GM12878 (cell line): ENCODE measurements at regions not wholly inside any gene's neighbourhood (a gene's known extent, or its start where the extent isn't known, plus 50 kb on each side); places are given as distances from the start of the nearest gene placed in this dataset.

Experiments used
- ATAC-seq: fragments of 200-7000 bp; cut with Tn5 transposase; 3 replicates; pipeline ENCODE4 v1.9.1; 2020; ENCODE audit warnings: mild to moderate bottlenecking, moderate library complexity
- BruUV-seq: library from RNA; stranded (reverse); fragments of 400-500 nt; replicated peaks from 2 replicates; lab custom pipeline; 2021; lab: Mats Ljungman, UMichigan
- CTCF ChIA-PET: fragments of 300-600 bp; sonication (Branson Sonifier 250); formaldehyde crosslinking; extraction: SDS; loops from one replicate; lab custom pipeline; 2021; ENCODE audit warnings: inconsistent platforms; lab: Yijun Ruan, JAX
- POLR2A ChIA-PET: fragments of 350-600 bp; formaldehyde crosslinking; extraction: SDS; loops from one replicate; lab custom pipeline; 2021; ENCODE audit warnings: inconsistent platforms; lab: Charles Lee
- RAD21 ChIA-PET: fragments of 300-600 bp; sonication (Branson Sonifier 250); formaldehyde crosslinking; loops from one replicate; lab custom pipeline; 2023; ENCODE audit warnings: antibody characterized with exemption; ENCODE audit not compliant: unreplicated experiment; lab: Charles Lee
- SMC1A ChIA-PET: fragments of 300-600 bp; sonication (Branson Sonifier 250); formaldehyde crosslinking; loops from one replicate; lab custom pipeline; 2023; ENCODE audit not compliant: unreplicated experiment, uncharacterized antibody; lab: Charles Lee
- DNase-seq: peaks from one replicate; pipeline ENCODE4 v3.0.0-alpha.2; 2011; ENCODE audit warnings: low read depth, low spot score
- FAIRE-seq: peaks from 3 replicates; lab custom pipeline; 2011; peaks lifted over from hg19 to GRCh38; lab: Jason Lieb, UNC
- H2AFZ ChIP-seq: 2 replicates; pipeline ENCODE4 v1.6.0; 2011; ENCODE audit warnings: low read depth, low read length, control low read depth; ENCODE audit not compliant: control insufficient read depth
- H3K27ac ChIP-seq: 2 replicates; pipeline ENCODE4 v1.5.1; 2011; ENCODE audit warnings: control low read depth; ENCODE audit not compliant: control insufficient read depth, insufficient read depth
- H3K27me3 ChIP-seq, 2 experiments: replicated peaks in 1 of 2; 2 replicates each; pipeline versions ENCODE4 v1.6.0 to v1.6.1; 2011; ENCODE audit warnings: low read length in 1 of 2; ENCODE audit not compliant: control insufficient read depth in 2 of 2, insufficient read depth in 2 of 2
- H3K36me3 ChIP-seq, 2 experiments: 2 replicates each; pipeline ENCODE4 v1.5.1; 2011; ENCODE audit warnings: low read length in 1 of 2; ENCODE audit not compliant: control insufficient read depth in 2 of 2, insufficient read depth in 2 of 2
- H3K4me1 ChIP-seq: 2 replicates; pipeline ENCODE4 v1.6.1; 2011; ENCODE audit warnings: mild to moderate bottlenecking, low read length, moderate library complexity, mixed read lengths; ENCODE audit not compliant: control insufficient read depth, insufficient read depth
- H3K4me2 ChIP-seq: 2 replicates; pipeline ENCODE4 v1.6.0; 2011; ENCODE audit warnings: control low read depth; ENCODE audit not compliant: control insufficient read depth, insufficient read depth
- H3K4me3 ChIP-seq: fragments of 200-600 bp; sonication (generic); 2 replicates; pipeline ENCODE4 v1.5.1; 2016
- H3K79me2 ChIP-seq: 2 replicates; pipeline ENCODE4 v1.6.0; 2011; ENCODE audit warnings: low read length; ENCODE audit not compliant: control insufficient read depth, insufficient read depth
- H3K9ac ChIP-seq: 2 replicates; pipeline ENCODE4 v1.8.0; 2011; ENCODE audit warnings: low read length, control low read depth, mixed read lengths; ENCODE audit not compliant: control insufficient read depth, insufficient read depth
- H3K9me3 ChIP-seq: replicated peaks from 3 replicates; pipeline ENCODE4 v1.5.1; 2011; ENCODE audit warnings: mild to moderate bottlenecking, low read length; ENCODE audit not compliant: control insufficient read depth, insufficient read depth
- H4K20me1 ChIP-seq: 2 replicates; pipeline ENCODE4 v1.6.0; 2011; ENCODE audit not compliant: control insufficient read depth, insufficient read depth
- CBX5 ChIP-seq: sonication (generic); IDR thresholded peaks from 2 replicates; pipeline ENCODE4 v1.6.1; 2016; ENCODE audit warnings: low read depth, moderate library complexity, mild to moderate bottlenecking, inconsistent platforms
- CREB1 ChIP-seq: IDR thresholded peaks from 2 replicates; pipeline ENCODE4 v1.6.1; 2012; ENCODE audit warnings: low read depth, mild to moderate bottlenecking, inconsistent platforms
- CUX1 ChIP-seq: IDR thresholded peaks from 2 replicates; pipeline ENCODE4 v1.6.1; 2012; ENCODE audit warnings: improper control_type of control experiment, low read depth, low read length; ENCODE audit not compliant: insufficient replicate concordance
- E2F4 ChIP-seq: IDR thresholded peaks from 2 replicates; pipeline ENCODE4 v1.6.1; 2012; ENCODE audit warnings: low read depth, low read length, improper control_type of control experiment
- E2F8 ChIP-seq: fragments of 450-650 bp; IDR thresholded peaks from 2 replicates; pipeline ENCODE4 v1.6.1; 2018; ENCODE audit warnings: mild to moderate bottlenecking, low read depth, moderate library complexity; ENCODE audit not compliant: partially characterized antibody
- ELK1 ChIP-seq: IDR thresholded peaks from 2 replicates; pipeline ENCODE4 v1.6.1; 2012; ENCODE audit warnings: low read depth, low read length, improper control_type of control experiment
- JUNB ChIP-seq: IDR thresholded peaks from 2 replicates; pipeline ENCODE4 v1.6.1; 2016; ENCODE audit warnings: antibody characterized with exemption, mild to moderate bottlenecking
- MTA3 ChIP-seq: IDR thresholded peaks from 2 replicates; pipeline ENCODE4 v1.6.1; 2012; ENCODE audit warnings: low read length, inconsistent platforms, borderline replicate concordance
- SIN3A ChIP-seq: IDR thresholded peaks from 2 replicates; pipeline ENCODE4 v1.6.1; 2012; ENCODE audit warnings: low read depth, low read length, improper control_type of control experiment
- SKIL ChIP-seq: fragments of 450-650 bp; IDR thresholded peaks from 2 replicates; pipeline ENCODE4 v1.6.1; 2017; ENCODE audit warnings: mild to moderate bottlenecking, low read depth, inconsistent platforms; ENCODE audit not compliant: poor library complexity, severe bottlenecking
- SP1 ChIP-seq: IDR thresholded peaks from one replicate; pipeline ENCODE4 v1.6.1; 2011; ENCODE audit warnings: low read depth, low read length
- TAF1 ChIP-seq: IDR thresholded peaks from 2 replicates; pipeline ENCODE4 v1.6.1; 2011; ENCODE audit warnings: mild to moderate bottlenecking, low read depth, low read length, borderline replicate concordance
- WGBS: methylation state at CpG from one replicate; pipeline ENCODE4 v1.1.6; 2016; ENCODE audit warnings: low lambda C conversion rate; ENCODE audit not compliant: insufficient replicate concordance, insufficient coverage; ENCODE audit errors: missing lambda C conversion rate; 5-methylcytosine and 5-hydroxymethylcytosine counted together
- in situ Hi-C: fragments of 300-500 bp; cut with MboI; formaldehyde crosslinking; loops from 9 replicates; pipeline ENCODE4 v1.14.3; 2018; ENCODE audit warnings: mixed read lengths
- intact Hi-C: fragments of 100-400 bp; cut with micrococcal nuclease; formaldehyde crosslinking; loops from one replicate; pipeline ENCODE4 v1.14.2; 2022; ENCODE audit not compliant: unreplicated experiment

GRCh38 chr7:156400046-156400445 lies 240.5 kb upstream of the RNF32 start:
- H2AFZ ChIP-seq = no peak overlapping the region
- H3K27me3 ChIP-seq = no peaks in the 10 kb centered on the region; a peak in 1 of 4 replicates
- CTCF ChIA-PET = no interaction called here
- no peak overlapping the region for H3K9ac ChIP-seq
- no peaks in the 10 kb centered on the region for H3K36me3 ChIP-seq
- H3K4me1 ChIP-seq = no peaks in the 10 kb centered on the region
- SMC1A ChIA-PET = no interaction called here
- no peak overlapping the region for H3K4me2 ChIP-seq
- H3K27ac ChIP-seq = no peak overlapping the region
- RAD21 ChIA-PET = interaction anchor here (0.7 kb wide), 1 partner anchor 457 kb away, joined by 3 read pairs; no protein-coding TSS in a partner anchor
- 9% methylated on average over 5 of the region's 5 CpGs for WGBS
- FAIRE-seq (no peak), DNase-seq (no peak), ATAC-seq (no peak)
- no peaks in the 10 kb centered on the region for H3K9me3 ChIP-seq
- no peak overlapping the region for H3K4me3 ChIP-seq
- BruUV-seq = no TSS peak
- no peaks in the 10 kb centered on the region for H3K79me2 ChIP-seq
- intact Hi-C loops (no loop called here), in situ Hi-C loops (no loop called here)
- no peaks in the 10 kb centered on the region for H4K20me1 ChIP-seq
- POLR2A ChIA-PET = no interaction called here
- TF ChIP-seq CREB1 (no peak), MTA3 (no peak), TAF1 (no peak), E2F4 (no peak), E2F8 (no peak), CBX5 (no peak), ELK1 (no peak), SKIL (no peak), SIN3A (no peak), CUX1 (no peak), SP1 (no peak), JUNB (no peak)
